WTC11 (cell line): ENCODE measurements at regions not wholly inside any gene's neighbourhood (a gene's known extent, or its start where the extent isn't known, plus 50 kb on each side); places are given as distances from the start of the nearest gene placed in this dataset.

Experiments
- ATAC-seq: fragments of 200-7000 bp; cut with Tn5 transposase; 2 replicates; pipeline ENCODE4 v1.10.0; 2021; ENCODE audit warnings: mild to moderate bottlenecking, moderate library complexity
- CTCF ChIA-PET: fragments of 300-600 bp; sonication (Branson Sonifier 250); formaldehyde crosslinking; loops from one replicate; lab custom pipeline; 2021; ENCODE audit warnings: antibody characterized with exemption; lab: Charles Lee
- POLR2A ChIA-PET: fragments of 350-600 bp; sonication (Branson Sonifier 250); formaldehyde crosslinking; loops from one replicate; lab custom pipeline; 2021; ENCODE audit warnings: antibody characterized with exemption; lab: Charles Lee
- DNase-seq: peaks from one replicate; pipeline ENCODE4 v3.0.0; 2021; ENCODE audit warnings: low spot score
- H3K27ac Mint-ChIP-seq: 2 replicates; pipeline ENCODE4 v1.8.0; 2021; ENCODE audit warnings: mixed read lengths
- H3K27me3 Mint-ChIP-seq: 2 replicates; pipeline ENCODE4 v1.8.0; 2021; ENCODE audit warnings: low read depth, mild to moderate bottlenecking, moderate library complexity, mixed read lengths
- H3K36me3 Mint-ChIP-seq: 2 replicates; pipeline ENCODE4 v1.8.0; 2021; ENCODE audit warnings: mixed read lengths
- H3K4me1 Mint-ChIP-seq: 2 replicates; pipeline ENCODE4 v1.8.0; 2022; ENCODE audit warnings: mixed read lengths
- H3K4me3 Mint-ChIP-seq: 2 replicates; pipeline ENCODE4 v1.8.0; 2021; ENCODE audit warnings: mild to moderate bottlenecking, moderate library complexity, mixed read lengths
- H3K9me3 Mint-ChIP-seq: 2 replicates; pipeline ENCODE4 v1.8.0; 2021; ENCODE audit warnings: mixed read lengths
- AR ChIP-seq: fragments of 250-450 bp; sonication (Bioruptor Pico); IDR thresholded peaks from 2 replicates; pipeline ENCODE4 v1.9.0; 2021; ENCODE audit warnings: mild to moderate bottlenecking
- CBFB ChIP-seq: sonication (generic); formaldehyde crosslinking; IDR thresholded peaks from 2 replicates; pipeline ENCODE4 v1.8.1; 2022; ENCODE audit warnings: mild to moderate bottlenecking, low read depth, missing genetic modification reagents
- CDX4 ChIP-seq: fragments of 250-450 bp; sonication (Bioruptor Pico); IDR thresholded peaks from 2 replicates; pipeline ENCODE4 v1.9.0; 2021; ENCODE audit warnings: moderate library complexity, mild to moderate bottlenecking, inconsistent platforms, borderline replicate concordance
- E2F1 ChIP-seq: sonication (generic); formaldehyde crosslinking; IDR thresholded peaks from 2 replicates; pipeline ENCODE4 v1.8.0; 2022; ENCODE audit warnings: mild to moderate bottlenecking, missing genetic modification reagents
- EMX1 ChIP-seq: fragments of 250-450 bp; sonication (Bioruptor Pico); IDR thresholded peaks from 2 replicates; pipeline ENCODE4 v1.8.0; 2021; ENCODE audit warnings: mild to moderate bottlenecking
- ESRRA ChIP-seq: sonication (generic); formaldehyde crosslinking; IDR thresholded peaks from 2 replicates; pipeline ENCODE4 v1.8.1; 2022; ENCODE audit warnings: mild to moderate bottlenecking, missing genetic modification reagents, borderline replicate concordance
- JAZF1 ChIP-seq: fragments of 250-450 bp; sonication (Bioruptor Pico); IDR thresholded peaks from 2 replicates; pipeline ENCODE4 v1.9.0; 2021; ENCODE audit warnings: moderate library complexity, mild to moderate bottlenecking, inconsistent platforms
- NFATC4 ChIP-seq: fragments of 250-450 bp; sonication (Bioruptor Pico); IDR thresholded peaks from 2 replicates; pipeline ENCODE4 v1.9.0; 2021; ENCODE audit warnings: mild to moderate bottlenecking
- NFE2L1 ChIP-seq: sonication (generic); formaldehyde crosslinking; IDR thresholded peaks from 2 replicates; pipeline ENCODE4 v1.8.1; 2023; ENCODE audit warnings: missing genetic modification reagents
- NR2C2 ChIP-seq: sonication (generic); formaldehyde crosslinking; IDR thresholded peaks from 2 replicates; pipeline ENCODE4 v1.8.0; 2022; ENCODE audit warnings: mild to moderate bottlenecking, missing genetic modification reagents
- PRRX2 ChIP-seq: fragments of 250-450 bp; sonication (Bioruptor Pico); IDR thresholded peaks from 2 replicates; pipeline ENCODE4 v1.8.0; 2021; ENCODE audit warnings: mild to moderate bottlenecking
- SOX15 ChIP-seq: fragments of 250-450 bp; sonication (Bioruptor Pico); IDR thresholded peaks from 2 replicates; pipeline ENCODE4 v1.9.0; 2021; ENCODE audit warnings: mild to moderate bottlenecking
- TEAD1 ChIP-seq: sonication (generic); formaldehyde crosslinking; IDR thresholded peaks from 2 replicates; pipeline ENCODE4 v1.8.0; 2022; ENCODE audit warnings: mild to moderate bottlenecking, missing genetic modification reagents
- TEAD4 ChIP-seq: sonication (generic); formaldehyde crosslinking; IDR thresholded peaks from 2 replicates; pipeline ENCODE4 v1.8.0; 2022; ENCODE audit warnings: mild to moderate bottlenecking, missing genetic modification reagents
- ZNF671 ChIP-seq: fragments of 250-450 bp; sonication (Bioruptor Pico); IDR thresholded peaks from 2 replicates; pipeline ENCODE4 v1.8.0; 2021; ENCODE audit warnings: mild to moderate bottlenecking
- TF ChIP-seq, protein P1 (sequence below): sonication (generic); formaldehyde crosslinking; IDR thresholded peaks from 2 replicates; pipeline ENCODE4 v1.8.0; 2022; ENCODE audit warnings: mild to moderate bottlenecking, missing genetic modification reagents
- TF ChIP-seq, protein P2 (sequence below): fragments of 250-450 bp; sonication (Bioruptor Pico); IDR thresholded peaks from 2 replicates; pipeline ENCODE4 v1.8.0; 2021; ENCODE audit warnings: mild to moderate bottlenecking
- TF ChIP-seq, protein P3 (sequence below): sonication (generic); formaldehyde crosslinking; IDR thresholded peaks from 2 replicates; pipeline ENCODE4 v1.8.1; 2023; ENCODE audit warnings: mild to moderate bottlenecking, missing genetic modification reagents, moderate library complexity
- TF ChIP-seq, protein P4 (sequence below): sonication (generic); formaldehyde crosslinking; IDR thresholded peaks from 2 replicates; pipeline ENCODE4 v1.8.0; 2023; ENCODE audit warnings: missing genetic modification reagents

DNA sequence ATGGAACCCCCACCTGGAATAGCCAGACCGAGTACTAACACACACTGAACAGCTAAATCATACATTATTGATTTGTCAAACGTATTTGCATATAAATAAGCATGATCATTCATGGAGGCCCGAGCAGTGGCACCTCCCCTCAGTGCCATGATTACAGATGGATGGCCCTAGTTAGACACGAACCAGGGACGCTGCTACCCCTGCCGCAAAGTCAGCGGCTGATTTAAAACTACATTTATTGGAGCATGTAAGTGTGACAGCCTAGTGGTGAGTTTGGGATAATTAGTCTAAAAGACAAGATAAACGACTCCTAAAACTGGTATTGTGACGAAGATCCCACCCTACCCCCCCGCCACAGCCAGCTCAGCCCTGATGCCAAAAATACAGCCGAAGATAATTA lies 159.1 kb upstream of the MAFB start:
- Mint-ChIP-seq H3K4me3 (no peak overlapping the region), H3K27me3 (no peaks in the 10 kb centered on the region), H3K9me3 (peaks cover 10% of the 10 kb centered on the region), H3K27ac (no peak overlapping the region), H3K4me1 (peaks cover 9% of the 10 kb centered on the region), H3K36me3 (no peaks in the 10 kb centered on the region)
- TF ChIP-seq CDX4 (CRISPR knock-in tag) (no peak), SOX15 (no peak), AR (CRISPR knock-in tag) (no peak), ESRRA (CRISPR knock-in tag) (no peak), CBFB (CRISPR knock-in tag) (no peak), TEAD4 (CRISPR knock-in tag) (no peak), EMX1 (CRISPR knock-in tag) (no peak), JAZF1 (CRISPR knock-in tag) (no peak), NR2C2 (CRISPR knock-in tag) (no peak)
- TF ChIP-seq, protein P1, sequence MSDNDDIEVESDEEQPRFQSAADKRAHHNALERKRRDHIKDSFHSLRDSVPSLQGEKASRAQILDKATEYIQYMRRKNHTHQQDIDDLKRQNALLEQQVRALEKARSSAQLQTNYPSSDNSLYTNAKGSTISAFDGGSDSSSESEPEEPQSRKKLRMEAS (CRISPR knock-in tag): no peak
- TF ChIP-seq, protein P2, sequence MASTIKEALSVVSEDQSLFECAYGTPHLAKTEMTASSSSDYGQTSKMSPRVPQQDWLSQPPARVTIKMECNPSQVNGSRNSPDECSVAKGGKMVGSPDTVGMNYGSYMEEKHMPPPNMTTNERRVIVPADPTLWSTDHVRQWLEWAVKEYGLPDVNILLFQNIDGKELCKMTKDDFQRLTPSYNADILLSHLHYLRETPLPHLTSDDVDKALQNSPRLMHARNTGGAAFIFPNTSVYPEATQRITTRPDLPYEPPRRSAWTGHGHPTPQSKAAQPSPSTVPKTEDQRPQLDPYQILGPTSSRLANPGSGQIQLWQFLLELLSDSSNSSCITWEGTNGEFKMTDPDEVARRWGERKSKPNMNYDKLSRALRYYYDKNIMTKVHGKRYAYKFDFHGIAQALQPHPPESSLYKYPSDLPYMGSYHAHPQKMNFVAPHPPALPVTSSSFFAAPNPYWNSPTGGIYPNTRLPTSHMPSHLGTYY: no peak
- TF ChIP-seq, protein P3, sequence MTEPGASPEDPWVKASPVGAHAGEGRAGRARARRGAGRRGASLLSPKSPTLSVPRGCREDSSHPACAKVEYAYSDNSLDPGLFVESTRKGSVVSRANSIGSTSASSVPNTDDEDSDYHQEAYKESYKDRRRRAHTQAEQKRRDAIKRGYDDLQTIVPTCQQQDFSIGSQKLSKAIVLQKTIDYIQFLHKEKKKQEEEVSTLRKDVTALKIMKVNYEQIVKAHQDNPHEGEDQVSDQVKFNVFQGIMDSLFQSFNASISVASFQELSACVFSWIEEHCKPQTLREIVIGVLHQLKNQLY (CRISPR knock-in tag): no peak
- TF ChIP-seq, protein P4, sequence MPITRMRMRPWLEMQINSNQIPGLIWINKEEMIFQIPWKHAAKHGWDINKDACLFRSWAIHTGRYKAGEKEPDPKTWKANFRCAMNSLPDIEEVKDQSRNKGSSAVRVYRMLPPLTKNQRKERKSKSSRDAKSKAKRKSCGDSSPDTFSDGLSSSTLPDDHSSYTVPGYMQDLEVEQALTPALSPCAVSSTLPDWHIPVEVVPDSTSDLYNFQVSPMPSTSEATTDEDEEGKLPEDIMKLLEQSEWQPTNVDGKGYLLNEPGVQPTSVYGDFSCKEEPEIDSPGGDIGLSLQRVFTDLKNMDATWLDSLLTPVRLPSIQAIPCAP (CRISPR knock-in tag): no peak
- ATAC-seq (no peak), DNase-seq (no peak)
- CTCF ChIA-PET: interaction anchor here (0.6 to 1.1 kb wide), 4 partner anchors 51 to 115 kb away, joined by 3 to 4 read pairs (median 3); no protein-coding TSS in a partner anchor
- POLR2A ChIA-PET: no interaction called here

DNA sequence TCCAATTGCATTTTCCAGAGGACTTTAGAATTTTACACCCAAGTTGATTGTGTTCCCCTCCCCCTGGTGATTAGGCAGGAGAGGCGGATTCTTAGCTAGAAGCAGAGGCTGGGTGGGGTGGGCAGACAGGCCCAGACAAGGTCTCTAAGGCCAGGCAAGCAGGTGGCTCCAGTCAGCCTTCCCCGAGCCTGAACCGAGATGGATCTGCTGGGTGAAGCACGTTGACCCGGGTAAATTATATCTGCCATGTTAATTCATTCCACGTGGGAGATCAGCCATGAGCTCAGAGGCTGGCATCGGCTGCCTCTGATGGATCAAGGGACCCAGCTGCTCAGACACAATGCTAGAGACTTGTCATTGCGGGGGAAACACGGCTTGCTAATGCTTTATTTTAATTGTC lies 159.5 kb upstream of the MAFB start:
- no peak overlapping the region for H3K27ac Mint-ChIP-seq
- H3K27me3 Mint-ChIP-seq: no peaks in the 10 kb centered on the region
- CTCF ChIA-PET: interaction anchor here (1.1 kb wide), 1 partner anchor 115 kb away, joined by 4 read pairs; no protein-coding TSS in a partner anchor
- DNase-seq: no peak
- ATAC-seq: no peak
- no peak for TF ChIP-seq ZNF671
- TF ChIP-seq EMX1 (CRISPR knock-in tag): no peak
- TF ChIP-seq PRRX2 (CRISPR knock-in tag): no peak
- TF ChIP-seq, all 79 proteins: peak for 0
- Mint-ChIP-seq H3K4me1 (peaks cover 9% of the 10 kb centered on the region), H3K4me3 (no peak overlapping the region), H3K36me3 (no peaks in the 10 kb centered on the region), H3K9me3 (peaks cover 10% of the 10 kb centered on the region)
- POLR2A ChIA-PET: no interaction called here

GRCh38 chr20:40849456-40849855 lies 160.4 kb upstream of the MAFB start:
- Mint-ChIP-seq H3K9me3 (peaks cover 8% of the 10 kb centered on the region), H3K27me3 (no peaks in the 10 kb centered on the region), H3K27ac (no peak overlapping the region), H3K36me3 (no peaks in the 10 kb centered on the region), H3K4me3 (no peak overlapping the region), H3K4me1 (peaks cover 7% of the 10 kb centered on the region)
- DNase-seq (no peak), ATAC-seq (no peak)
- POLR2A ChIA-PET: no interaction called here
- CTCF ChIA-PET: interaction anchor here (0.7 to 1.4 kb wide), 2 partner anchors 10 to 38 kb away, joined by 3 to 4 read pairs; no protein-coding TSS in a partner anchor
- TF ChIP-seq, protein P3 (CRISPR knock-in tag): no peak
- TF ChIP-seq E2F1 (CRISPR knock-in tag): no peak
- no peak for TF ChIP-seq AR (CRISPR knock-in tag)
- TF ChIP-seq NFE2L1 (CRISPR knock-in tag): no peak
- no peak for TF ChIP-seq TEAD1 (CRISPR knock-in tag)
- no peak for TF ChIP-seq NFATC4 (CRISPR knock-in tag)
- no peak for TF ChIP-seq ESRRA (CRISPR knock-in tag)
